NCI-H69 (cell line): ENCODE measurements at regions not wholly inside any gene's neighbourhood (a gene's known extent, or its start where the extent isn't known, plus 50 kb on each side); places are given as distances from the start of the nearest gene placed in this dataset.

Source experiments
- DNase-seq: peaks from one replicate; lab custom pipeline; 2025; lab: John Stamatoyannopoulos, UW

DNA sequence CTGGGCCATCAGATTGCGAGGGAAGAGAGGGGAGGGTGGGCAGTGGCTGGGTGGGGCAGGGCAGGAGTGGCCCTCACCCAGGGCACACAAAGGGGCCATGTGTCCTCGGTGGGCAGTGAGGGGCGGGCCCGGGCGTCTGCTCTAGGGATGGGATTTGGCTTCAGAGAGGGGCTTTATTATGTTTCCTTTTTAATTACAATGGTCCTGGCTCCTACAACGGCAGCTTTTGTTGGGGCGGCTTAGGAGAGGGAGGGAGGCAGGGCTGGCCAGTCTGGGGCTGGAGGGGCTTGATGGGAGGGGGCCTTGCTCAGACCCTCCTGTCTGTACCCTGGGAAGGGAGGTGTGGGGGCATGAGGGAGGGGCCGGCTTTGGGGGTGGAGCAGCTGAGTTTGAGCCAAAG is 102.8 kb upstream of the WNT4 start:
- DNase-seq, result no peak

DNA sequence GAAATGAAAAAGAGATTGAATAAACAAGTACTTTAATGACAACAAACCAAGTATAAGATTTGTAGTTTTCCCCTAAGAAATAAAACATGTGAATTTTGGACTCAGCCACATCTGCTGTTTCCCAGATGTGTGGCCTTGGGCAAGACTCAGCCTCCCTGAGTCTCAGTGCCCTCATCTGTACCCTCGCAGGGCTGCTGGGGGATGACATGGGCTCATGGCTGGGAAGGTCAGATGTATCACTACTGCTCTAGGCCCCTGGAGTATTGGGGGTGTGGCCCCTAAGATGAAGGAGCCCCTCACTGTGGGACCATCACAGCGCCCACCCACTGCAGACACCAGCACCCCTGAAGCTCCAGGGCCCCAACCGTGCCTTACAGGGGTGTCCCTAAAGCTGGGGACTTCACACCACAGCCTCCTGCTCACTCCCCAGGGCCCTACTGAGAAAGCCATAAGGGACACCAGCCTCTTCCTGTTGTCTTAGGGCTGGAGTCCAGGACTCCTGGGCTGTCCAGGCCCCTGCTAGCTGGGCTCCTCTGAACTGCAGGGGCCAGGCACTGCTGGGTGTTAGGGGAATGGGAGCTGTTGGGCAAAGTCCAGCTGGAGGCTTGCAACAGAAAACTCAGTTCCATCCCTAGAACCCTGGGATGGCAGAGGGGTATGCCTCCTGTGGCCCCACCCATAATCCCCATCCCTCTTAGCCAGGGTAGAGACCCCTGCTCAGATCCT is 104.0 kb upstream of the WNT4 start:
- DNase-seq, result no peak

GRCh38 chr1:22247527-22248245 is 104.8 kb upstream of the WNT4 start:
- DNase-seq, result no peak

- no peak for DNase-seq
These were observed 105.8 kb upstream of the WNT4 start for GRCh38 chr1:22248746-22249145.

DNA sequence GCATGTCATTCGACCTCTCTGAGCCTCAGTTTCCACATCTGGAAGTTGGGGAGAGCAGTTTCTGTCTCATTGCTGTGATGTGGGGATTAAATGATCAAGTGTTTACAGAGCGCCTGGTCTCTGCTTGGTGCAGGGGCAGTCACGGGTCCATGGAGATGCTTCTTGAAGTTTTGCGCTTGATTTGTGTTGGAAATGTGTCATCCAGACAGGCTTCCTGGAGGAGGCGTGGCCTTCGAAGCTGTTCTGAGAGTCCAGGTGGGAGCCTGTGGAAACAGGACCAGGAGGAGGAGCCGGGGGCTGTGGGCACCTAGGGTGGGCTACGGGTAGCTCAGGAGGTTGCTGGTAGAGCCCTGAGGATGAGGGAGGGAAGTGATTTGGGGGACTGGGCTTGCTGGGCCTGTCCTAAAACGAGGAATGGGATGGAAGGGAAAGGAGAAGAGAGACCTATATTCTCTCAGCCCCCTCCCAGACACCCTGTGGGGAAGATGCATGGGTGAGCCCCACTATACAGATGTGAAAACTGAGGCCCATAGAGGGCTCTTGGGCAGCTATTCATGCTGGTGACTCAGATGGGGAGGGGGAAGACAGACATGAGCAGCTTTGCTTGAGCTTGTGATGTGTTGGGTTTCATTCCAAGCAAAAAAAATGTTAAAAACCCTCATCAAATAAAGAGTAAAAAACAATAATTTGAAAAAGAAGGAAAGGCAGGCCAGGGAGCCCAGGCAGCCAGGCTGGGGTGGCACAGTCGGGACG is 107.2 kb upstream of the WNT4 start:
- no peak for DNase-seq

GRCh38 chr1:22250724-22251123 is 107.8 kb upstream of the WNT4 start:
- no peak for DNase-seq

- peak; percentile 7 for DNase-seq
These were observed 109.4 kb upstream of the WNT4 start for GRCh38 chr1:22252251-22252650.

DNA sequence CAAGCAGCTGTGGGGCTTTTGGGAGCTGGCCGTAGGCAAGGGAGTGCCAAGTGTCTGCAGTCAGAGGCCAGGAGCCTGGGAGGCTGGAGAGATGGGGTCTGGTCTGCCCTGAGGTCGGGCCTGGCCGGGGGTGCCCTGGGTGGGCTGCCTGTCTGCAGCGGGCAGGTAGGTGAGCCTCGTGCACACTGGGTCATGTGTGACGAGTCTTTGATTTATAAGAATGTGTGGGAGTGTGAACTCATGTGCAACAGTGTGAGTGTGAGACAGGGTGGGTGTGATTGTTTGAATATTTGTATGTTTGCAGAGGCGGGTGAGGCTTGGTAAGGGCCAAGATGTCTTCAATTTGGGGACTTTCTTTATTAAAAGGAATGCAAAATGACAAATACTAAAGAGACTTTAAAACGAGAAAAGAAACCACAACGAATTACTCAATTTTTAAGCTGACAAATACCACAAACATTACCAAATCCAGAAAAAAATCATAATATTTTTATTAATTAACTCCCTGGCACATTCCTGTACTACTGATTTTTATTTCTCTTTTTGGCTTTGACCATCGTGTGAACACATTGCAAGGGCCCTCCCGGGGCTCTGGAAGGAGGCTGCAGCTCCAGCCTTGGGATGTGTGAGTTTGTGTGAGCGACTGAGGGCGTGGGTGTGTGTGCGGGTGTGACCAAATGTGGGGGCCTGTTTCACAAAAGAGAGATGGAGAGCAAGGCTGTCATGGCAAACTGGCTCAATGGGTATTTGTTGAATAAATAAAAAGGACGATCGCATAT is 110.3 kb upstream of the WNT4 start:
- DNase-seq, result no peak

DNA sequence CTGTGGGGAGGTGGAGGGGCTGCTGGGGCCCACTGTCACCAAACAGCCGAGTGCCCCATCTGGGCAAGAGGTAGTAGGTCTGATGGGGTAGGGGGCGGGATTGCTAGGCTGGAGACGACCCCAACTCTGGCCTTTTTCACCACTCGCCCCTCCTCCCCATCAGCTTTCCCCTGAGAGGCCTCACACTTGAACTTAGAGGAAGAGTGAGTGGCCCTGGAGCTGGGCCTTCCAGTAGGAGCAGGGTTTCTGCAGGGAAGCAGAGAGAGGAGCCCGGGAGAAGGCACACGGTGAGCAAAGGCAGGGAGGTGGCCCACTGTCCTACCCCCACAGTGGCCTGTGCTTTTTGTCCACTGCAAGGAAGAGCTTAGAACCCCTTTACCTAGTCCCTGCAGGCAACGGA is 111.9 kb upstream of the WNT4 start:
- no peak for DNase-seq

- no peak for DNase-seq
These were observed 112.7 kb upstream of the WNT4 start for GRCh38 chr1:22255341-22256212.

GRCh38 chr1:22256213-22256512 is 113.3 kb upstream of the WNT4 start:
- peak; percentile 41 for DNase-seq

DNA sequence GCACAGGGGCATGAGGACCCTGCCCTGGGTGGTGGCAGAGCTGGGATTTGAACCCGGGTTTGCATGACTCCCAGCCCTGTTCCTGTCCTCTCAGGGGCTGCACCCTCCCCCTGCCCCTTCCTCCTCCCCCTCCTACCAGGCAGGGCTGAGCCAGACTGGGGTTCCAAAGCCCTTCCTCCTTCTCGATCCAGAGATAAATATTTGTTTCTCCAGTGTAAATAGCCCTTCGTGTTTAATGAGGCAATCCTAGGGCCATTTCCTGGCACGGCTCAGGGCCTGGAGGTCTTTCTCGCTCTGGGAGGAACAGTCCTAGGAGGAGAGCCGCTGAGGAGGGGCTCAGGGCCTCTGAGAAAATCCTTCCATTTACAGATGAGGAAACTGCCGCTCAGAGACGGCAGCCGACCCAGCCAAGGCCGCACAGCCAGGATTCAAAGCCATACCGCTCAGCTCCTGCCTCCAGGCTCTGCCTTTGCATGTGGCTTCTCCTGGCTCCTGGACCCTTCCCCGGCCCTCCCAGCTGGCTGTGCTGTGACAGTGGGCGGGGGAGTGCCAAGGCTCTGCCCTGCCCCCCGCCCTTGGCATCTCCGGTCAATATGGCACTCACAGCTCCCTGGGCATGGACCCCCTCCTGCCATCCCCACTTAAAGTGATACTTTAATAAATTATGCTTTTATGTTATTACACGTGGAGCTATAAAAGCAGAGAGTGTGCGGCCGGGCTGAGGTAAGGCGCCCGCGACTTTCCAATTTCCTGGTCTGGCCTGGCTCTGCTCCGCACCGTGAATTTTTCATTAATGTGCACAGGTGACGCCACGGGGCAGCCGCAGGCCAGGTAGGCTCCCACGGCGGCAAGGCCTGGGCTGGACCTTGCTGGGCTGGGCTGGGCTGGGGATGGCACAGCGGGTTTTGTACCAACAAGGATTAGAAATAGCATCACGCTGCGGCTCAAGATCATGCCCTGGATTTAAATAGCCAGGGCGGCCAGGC is 114.7 kb upstream of the WNT4 start:
- peak; percentile 82 for DNase-seq

GRCh38 chr1:22258698-22259097 is 115.8 kb upstream of the WNT4 start:
- DNase-seq, result no peak

- peak; percentile 66 for DNase-seq
These were observed 116.8 kb upstream of the WNT4 start for GRCh38 chr1:22259551-22260282.

GRCh38 chr1:22260860-22261432 is 118.0 kb upstream of the WNT4 start:
- no peak for DNase-seq

GRCh38 chr1:22261580-22261979 is 118.7 kb upstream of the WNT4 start:
- DNase-seq, result peak; percentile 34

DNA sequence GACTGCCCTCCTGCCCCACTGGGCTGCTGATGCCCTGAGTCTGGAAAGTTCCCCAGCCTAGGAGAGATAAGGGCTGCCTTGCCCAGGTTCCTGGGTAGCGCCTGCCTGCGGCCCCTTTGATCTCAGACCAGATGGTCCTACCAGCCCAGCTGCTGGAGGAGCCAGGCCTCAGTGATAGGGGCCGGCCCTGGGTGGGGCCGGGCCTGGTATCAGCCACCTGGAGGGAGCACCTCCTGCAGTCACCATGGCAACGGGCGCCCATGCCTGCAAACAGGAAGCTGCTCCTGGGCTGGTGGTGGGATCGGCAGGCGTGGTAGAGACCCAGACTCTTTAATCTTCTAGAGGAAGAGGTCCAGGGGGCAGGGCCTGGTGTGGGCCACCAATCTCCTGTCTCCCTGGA is 119.7 kb upstream of the WNT4 start:
- peak; percentile 88 for DNase-seq

- DNase-seq, result peak; percentile 11
These were observed 120.5 kb upstream of the WNT4 start for GRCh38 chr1:22263359-22263758.
